B cell (primary cell): ENCODE measurements at regions not wholly inside any gene's neighbourhood (a gene's known extent, or its start where the extent isn't known, plus 50 kb on each side); places are given as distances from the start of the nearest gene placed in this dataset.

Source experiments
- CTCF ChIP-seq: fragments of 200-600 bp; IDR thresholded peaks from one replicate; pipeline ENCODE4 v1.8.0; 2022; ENCODE audit warnings: antibody characterized with exemption, mild to moderate bottlenecking
- EZH2 ChIP-seq: IDR thresholded peaks from 2 replicates; pipeline ENCODE4 v1.6.1; 2012; ENCODE audit warnings: borderline replicate concordance, low read depth, mild to moderate bottlenecking, moderate library complexity, low read length; ENCODE audit not compliant: insufficient read depth, poor library complexity, severe bottlenecking

GRCh38 chr6:95328231-95328630 lies 249.1 kb upstream of the MANEA start:
- no peak for TF ChIP-seq CTCF
- TF ChIP-seq EZH2 = no peak
